ENCODE measurements at regions not wholly inside any gene's neighbourhood (a gene's known extent, or its start where the extent isn't known, plus 50 kb on each side); places are given as distances from the start of the nearest gene placed in this dataset.
"Not testable (repeated sequence)": the region's sequence is repeated elsewhere in the genome, so short reads cannot be mapped to it uniquely, and the experiment has no call there.

DNA sequence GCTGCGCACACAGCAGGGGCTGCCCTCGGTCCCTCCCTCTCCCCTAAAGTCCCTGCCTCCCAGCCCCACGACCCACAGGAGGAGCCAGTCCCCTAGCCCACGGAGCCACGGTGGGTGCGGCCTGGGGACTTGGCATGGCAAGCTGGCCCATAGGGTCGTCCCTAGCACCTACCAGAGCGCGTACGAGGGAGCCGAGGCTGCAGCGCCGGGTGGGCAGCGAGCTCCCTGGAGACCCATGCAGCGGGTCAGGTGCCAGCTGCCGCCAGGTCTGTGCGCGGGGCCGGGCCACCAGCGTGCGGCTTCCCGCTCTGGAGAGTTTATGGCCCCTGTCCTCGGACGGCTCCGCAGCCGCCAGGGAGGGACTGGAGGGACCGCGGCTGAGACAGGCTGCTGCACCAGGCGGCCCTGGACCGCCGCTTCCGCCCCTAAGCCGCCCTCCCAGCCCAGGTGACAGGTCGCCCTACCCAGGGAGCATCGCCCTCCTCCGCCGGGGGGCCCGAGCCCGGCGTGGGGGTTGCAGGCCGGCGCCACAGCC, 273.6 kb downstream of the CCDC74A start:
- TF ChIP-seq POLR2AphosphoS5 (IDR thresholded peaks at IDR 0.05; ENCODE audit: low read depth, low read length): no peak
- no peak for TF ChIP-seq POLR2A (IDR thresholded peaks at IDR 0.05; ENCODE audit: low read depth, low read length)
- TF ChIP-seq TAF1 (IDR thresholded peaks at IDR 0.05; ENCODE audit: borderline replicate concordance, low read depth, low read length): no peak
- DNase-seq (ENCODE audit: insufficient read length) (no peak), FAIRE-seq (no peak)

DNA sequence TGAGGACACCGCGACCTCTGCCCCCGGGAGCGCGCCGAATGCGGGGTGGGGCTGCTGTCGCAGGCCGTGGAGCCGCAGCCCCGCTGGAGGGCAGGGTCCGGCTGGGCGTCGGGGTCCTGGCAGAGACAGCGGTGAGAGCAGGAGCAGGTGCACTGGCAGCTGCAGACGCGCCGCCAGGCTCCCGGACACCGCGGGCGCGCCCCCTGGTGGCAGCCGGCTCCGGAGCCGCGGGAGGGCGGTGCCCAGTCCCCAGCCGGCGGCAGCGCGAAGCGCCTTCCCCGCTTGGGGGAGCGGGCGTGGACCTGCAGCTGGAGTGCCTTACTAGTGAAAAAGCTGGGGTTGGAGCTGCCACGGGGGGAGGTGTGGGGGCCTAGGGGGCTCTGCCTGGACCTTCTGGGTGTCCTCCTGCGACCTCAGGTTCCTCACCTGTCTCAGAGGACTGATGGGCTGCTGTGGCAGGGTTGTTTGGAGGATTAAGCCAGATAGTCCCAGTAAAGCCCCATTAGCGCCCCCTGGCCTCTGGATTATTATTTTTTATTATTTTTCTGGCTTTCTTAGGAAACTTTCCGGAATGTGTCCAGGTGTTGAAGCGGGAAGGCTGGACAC, 274.2 kb downstream of the CCDC74A start:
- FAIRE-seq: peak; percentile 71
- peak; percentile 71 for DNase-seq (ENCODE audit: insufficient read length)

DNA sequence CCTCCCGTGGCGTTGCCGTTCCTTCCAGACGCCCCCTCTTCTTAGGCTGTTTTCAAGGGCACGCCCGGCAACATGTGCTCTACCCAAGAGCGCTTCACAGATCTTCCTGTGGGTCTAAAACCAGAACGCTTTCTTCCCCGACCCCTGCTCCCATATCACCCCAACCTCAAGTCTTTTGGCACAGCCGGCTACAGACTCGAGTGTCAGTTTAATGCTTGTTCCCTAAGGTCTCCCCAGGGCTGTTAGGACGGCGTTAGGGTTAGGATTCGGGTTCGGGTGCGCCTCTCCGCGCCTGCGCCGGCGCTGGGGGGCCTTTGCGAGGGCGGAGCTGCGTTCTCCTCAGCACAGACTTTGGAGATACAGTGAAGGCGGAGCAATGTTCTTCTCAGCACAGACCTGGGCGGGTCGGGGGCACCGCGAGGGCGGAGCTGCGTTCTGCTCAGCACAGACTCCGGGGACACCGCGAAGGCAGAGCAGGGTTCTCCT, 274.7 kb downstream of the CCDC74A start:
- FAIRE-seq; DNase-seq (ENCODE audit: insufficient read length): not testable (repeated sequence)

DNA sequence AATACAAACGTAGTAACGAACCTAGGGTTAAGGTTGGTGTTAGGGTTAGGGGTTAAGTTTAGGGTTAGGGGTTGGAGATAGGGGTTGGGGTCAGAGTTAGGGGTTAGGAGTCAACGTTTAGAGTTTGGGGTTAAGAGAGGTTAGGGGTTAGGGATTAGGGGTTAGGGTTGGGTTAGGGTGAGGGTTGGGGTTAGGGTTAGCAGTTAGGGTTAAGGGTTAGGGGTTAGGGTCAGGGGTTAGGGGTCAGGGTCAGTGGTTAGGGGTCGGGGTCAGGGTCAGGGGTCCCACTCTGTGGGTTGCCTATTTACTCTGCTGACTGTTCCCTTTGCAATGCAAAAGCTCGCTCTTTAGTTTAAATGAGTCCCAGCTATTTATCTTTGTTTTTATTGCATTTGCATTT, 275.5 kb downstream of the CCDC74A start:
- not testable (repeated sequence) for FAIRE-seq; DNase-seq (ENCODE audit: insufficient read length)

DNA sequence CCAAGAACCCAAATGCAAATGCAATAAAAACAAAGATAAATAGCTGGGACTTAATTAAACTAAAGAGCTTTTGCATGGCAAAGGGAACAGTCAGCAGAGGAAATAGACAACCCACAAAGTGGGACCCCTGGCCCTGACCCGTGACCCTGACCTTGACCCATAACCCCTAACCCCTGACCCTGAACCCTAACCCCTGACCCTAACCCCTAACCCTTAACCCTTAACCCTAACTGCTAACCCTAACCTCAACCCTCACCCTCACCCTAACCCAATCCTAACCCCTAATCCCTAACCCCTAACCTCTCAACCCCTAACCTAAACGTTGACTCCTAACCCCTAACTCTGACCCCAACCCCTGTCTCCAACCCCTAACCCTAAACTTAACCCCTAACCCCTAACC, 284.9 kb downstream of the CCDC74A start:
- not testable (repeated sequence) for DNase-seq (ENCODE audit: insufficient read length); FAIRE-seq

DNA sequence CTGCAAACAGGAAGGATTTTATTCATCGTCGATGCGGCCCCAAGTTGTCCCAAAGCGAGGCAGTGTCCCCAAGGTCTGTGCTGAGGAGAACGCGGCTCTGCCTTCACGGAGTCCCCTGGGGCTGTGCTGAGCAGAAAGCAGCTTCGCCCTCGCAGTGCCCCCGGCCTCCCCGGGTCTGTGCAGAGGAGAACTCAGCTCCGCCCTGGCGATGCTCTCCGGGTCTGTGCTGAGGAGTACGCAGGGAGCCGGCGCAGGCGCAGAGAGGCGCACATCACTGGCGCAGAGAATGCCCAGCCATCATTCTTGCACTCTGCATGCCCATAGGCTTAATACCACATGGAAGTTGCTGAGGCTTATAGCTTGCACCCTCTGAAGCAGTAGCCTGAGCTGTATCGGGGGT, 285.7 kb downstream of the CCDC74A start:
- not testable (repeated sequence) for DNase-seq (ENCODE audit: insufficient read length); FAIRE-seq

DNA sequence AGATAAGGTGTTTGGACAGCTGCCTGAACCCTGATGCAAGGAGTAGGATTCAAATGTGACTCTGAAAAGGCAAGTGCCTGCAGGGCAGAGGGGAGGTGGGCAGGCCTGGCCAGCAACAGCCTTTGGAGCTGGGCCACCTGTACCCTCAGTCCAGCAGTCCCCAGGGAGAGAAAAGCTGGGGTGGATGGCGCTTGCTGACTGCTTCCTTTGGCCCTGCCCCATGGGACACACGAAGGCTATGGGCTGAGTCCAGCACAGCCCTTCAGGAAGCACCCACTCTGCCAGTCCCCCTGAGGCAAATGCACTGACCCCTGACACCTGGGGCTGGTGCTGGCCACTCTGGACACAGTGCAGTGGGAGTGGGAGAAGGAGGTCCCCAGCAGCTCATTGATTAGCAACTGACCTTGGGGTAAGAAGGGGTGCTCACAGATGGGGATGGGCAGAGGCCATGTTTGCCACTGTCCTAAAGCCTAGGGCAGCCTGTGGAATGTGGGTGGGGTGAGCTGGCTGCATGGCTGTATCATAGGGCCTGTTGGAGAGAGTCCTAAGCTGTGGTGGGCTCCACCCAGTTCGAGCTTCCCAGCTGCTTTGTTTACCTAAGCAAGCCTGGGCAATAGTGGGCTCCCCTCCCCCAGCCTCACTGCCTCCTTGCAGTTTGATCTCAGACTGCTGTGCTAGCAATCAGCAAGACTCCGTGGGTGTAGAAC, 290.7 kb downstream of the CCDC74A start:
- not testable (repeated sequence) for DNase-seq (ENCODE audit: insufficient read length); FAIRE-seq

DNA sequence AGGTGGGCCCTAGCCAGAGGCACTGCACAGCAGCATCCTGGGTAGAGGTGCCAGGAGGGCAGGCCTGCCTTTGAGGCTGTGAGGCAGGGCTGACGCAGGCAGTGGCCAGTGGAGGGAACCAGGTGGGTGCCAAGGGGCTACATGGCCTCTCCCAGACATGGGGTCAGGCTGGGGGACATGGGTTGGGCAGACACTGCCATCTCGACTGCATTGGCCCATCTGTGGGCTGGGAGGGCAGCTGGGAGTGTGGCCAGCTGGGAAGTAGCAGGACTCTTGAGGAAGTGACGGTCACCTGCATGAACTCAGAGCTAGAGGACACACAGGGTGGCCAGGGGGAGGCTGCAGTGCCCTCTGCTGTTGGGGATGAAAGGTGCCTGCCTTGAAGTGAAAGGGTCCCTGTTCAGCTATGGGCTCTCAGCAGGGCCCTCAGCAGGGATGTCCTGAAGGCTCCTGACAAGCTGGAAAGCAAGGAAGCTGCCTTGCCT, 294.6 kb downstream of the CCDC74A start:
- not testable (repeated sequence) for FAIRE-seq

DNA sequence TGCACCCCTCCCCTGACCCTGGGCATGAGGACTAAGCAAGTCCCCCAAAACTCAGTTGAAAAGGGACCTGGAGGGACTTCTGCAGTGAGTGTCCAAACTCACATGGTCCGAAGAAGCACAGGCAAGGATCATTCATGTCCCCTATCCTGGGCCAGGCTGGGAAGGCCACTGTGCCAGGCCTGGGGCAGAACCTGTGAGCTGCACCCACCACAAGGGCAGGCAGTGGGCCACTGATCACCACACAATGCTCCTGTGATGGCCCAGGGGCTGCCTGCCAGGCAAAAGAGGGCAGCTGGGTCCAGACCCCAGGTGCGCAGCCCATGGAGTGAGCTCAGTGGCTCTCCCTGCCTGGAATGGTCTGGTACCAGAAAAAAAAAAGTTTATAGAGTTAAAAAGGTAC, 295.4 kb downstream of the CCDC74A start:
- DNase-seq (ENCODE audit: insufficient read length); FAIRE-seq: not testable (repeated sequence)

More for the DNA sequence above, 294.6 kb downstream of the CCDC74A start:
- not testable (repeated sequence) for DNase-seq (ENCODE audit: insufficient read length)

DNA sequence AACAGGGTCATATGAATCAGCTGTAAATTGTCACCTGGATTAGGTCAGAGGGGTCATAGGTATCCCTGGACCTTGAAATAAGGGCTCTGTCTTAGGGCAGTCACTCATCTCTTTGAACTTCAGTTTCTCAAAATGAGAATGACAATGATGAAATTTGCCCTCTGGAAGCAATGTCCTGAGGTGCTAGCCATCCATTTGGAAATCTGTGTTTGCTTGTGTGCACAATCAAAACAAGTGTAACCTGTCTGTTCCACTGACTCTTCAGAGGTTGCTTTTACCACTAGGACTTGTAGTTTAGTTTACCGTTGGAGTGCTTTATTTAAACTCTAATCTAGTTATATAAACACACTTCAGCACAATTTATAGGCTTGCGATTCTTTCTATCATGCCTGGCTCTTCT, 297.3 kb downstream of the CCDC74A start:
- DNase-seq (ENCODE audit: insufficient read length); FAIRE-seq: not testable (repeated sequence)

DNA sequence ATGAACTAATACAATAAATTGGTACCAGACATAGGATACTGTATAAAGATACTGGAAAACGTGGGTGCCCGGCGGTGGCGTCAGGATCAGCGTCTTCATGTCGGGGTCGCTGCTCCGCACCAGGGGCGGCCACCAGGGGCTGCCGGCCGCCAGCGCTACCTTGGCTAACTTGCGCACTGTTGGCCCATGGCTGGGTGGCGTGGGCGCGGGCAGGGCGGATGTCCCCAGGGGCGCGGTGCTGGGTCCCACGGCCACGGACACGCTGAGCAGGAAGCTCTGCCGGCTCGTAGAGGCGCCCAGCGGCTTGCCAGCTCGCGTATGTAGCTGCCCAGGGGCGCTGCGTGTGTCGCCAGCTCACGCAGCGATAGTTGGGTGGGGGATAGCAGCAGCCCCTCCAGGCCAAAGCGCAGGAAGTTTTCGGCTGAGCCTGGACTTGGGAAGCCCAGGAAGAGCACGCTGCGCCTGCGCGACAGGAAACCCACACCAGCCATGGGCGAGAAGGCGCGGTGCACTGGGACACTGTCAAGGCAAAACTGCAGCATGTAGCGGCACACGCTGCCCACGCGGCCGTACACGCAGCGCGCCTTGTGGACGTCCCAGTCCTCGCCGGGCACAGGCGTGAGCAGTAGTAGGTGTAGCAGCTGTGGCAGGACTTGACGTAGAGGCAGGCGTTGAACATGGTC, 299.9 kb downstream of the CCDC74A start:
- FAIRE-seq: no peak
- no peak for DNase-seq (ENCODE audit: insufficient read length)
- TF ChIP-seq POLR2A (IDR thresholded peaks at IDR 0.05; ENCODE audit: low read depth, low read length) (no peak), TAF1 (IDR thresholded peaks at IDR 0.05; ENCODE audit: borderline replicate concordance, low read depth, low read length) (no peak)

DNA sequence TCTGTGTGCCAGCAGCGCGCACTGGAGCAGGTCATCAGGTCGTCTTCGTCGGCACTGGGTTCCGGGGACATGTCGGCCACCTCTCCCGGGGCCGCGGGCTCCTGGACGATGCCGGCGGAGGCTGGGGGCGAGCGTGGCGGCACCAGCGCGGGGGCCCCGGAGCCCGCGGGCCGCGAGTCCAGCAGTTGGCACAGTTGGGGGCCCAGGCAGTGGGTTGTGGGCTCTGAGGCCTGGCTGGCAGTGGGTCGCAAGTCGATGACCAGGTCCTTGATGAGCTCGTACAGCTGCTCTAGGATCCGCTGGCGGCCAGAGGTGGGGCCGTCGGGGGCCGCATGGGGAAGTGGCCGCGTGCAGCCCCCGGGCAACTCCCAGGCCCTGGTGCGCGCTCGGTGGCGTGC, 300.5 kb downstream of the CCDC74A start:
- FAIRE-seq (no peak), DNase-seq (ENCODE audit: insufficient read length) (no peak)
- TF ChIP-seq POLR2A (IDR thresholded peaks at IDR 0.05; ENCODE audit: low read depth, low read length) (no peak), POLR2AphosphoS5 (IDR thresholded peaks at IDR 0.05; ENCODE audit: low read depth, low read length) (no peak), TAF1 (IDR thresholded peaks at IDR 0.05; ENCODE audit: borderline replicate concordance, low read depth, low read length) (no peak)

DNA sequence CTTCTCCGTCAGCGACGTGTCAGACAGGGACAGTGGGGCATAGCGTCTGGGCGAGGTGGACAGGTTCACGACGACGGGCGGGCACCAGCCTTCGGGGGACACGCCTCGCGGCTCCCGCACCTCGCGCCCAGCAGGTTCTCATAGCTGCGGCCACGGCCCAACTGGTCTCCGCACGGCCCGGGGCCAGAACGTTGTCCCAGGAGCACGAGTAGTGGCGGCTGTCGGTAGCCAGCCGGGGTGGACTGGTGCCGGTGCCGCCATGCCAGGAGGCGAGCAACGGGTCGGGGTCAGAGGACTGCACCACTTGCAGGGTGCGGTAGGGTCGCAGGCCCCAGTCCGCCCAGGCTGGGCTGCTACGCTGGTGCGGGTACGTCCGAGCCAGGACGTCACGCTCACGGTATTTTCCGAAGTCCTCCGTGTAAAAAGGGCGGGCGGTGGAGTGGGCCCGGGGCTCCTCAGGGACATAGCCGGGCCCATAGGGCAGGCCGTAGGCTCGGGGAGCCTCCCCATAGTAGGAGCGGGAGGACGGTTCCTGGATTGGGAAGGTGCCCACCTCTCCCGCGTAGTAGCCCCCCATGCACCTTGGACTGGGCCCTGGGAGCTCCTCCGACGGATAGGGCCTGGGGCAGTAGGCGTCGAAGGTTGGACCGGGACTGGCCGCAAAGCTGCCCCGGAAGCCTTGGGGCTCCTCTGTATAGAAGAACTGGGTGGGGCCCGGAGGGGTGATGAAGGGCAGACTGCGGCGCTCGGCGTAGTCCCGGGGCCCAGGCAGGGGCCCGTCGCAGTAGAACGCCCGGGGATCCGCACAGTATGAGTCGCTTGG, 301.2 kb downstream of the CCDC74A start:
- FAIRE-seq; DNase-seq (ENCODE audit: insufficient read length): not testable (repeated sequence)

DNA sequence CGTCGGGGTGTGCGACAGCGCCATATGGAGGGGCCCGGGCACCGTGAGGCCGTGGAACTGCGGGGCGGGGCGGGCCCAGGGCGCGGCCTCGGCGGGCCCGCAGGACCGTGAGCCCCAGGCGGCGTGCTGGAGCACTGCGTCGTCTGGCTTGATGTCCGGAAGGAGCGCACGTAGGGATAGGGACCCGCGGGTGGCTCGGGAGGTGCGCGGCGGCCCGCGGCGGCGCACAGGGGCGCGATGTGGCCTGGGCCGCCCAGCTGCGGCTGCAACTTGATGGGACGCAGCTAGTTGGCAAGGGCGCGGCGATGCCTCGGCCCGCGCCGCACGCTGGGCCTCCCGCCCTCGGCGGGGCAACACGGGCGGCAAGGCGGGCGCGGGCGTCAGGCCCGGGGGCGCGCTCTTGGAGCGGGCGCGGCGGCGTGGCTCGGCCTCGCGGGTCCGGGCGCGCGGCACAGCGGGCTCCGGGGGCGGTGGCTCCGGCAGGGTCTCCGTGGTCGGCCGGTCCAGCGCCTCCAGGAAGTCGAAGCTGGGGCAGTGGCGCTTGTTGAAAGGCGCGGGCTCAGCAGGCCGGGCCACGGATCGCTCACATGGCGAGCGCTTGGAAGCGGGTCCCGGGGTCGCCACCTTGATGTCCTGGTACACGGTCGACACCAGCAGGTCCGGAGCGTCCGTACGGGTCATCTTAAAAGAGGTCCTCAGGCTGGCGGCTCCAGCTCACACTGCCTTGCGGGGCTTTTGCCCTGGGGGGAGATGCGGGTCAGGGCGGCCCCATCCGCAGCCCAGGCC, 302.0 kb downstream of the CCDC74A start:
- DNase-seq (ENCODE audit: insufficient read length); FAIRE-seq: not testable (repeated sequence)

DNA sequence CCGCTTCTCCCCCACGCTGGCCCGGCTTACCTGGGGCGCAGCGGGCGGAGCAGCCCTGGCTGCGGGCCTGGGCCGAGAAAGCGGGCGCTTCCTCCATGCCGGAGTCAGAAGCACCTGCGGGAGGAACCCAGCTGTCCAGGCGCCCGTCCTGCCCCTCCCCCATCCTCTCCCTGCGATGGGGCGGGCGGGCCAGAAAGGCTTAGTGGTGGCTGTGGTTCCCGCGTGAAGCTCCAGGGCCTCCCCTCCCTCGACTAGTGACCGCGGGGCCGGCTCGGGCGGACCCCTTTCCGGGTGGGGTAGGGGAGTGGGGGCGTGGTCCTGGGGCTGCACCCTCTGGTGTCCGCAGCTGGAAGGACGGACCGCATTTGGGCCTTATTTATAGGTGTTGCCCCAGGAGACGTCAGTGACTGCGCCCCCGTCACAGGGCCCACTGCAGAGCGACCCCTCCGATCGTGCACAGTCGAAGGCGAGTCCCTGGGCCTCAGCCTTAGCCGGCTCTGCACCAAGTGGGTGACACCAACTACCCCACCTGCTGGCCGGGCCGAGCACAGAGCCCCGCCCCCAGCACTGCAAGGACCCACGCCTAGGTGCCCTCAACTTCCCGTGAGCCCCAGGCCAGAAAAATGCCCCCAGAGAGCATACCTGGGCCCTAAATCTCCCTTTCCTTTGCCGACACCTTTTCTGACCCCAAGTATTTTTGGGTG, 302.7 kb downstream of the CCDC74A start:
- FAIRE-seq; DNase-seq (ENCODE audit: insufficient read length): not testable (repeated sequence)

DNA sequence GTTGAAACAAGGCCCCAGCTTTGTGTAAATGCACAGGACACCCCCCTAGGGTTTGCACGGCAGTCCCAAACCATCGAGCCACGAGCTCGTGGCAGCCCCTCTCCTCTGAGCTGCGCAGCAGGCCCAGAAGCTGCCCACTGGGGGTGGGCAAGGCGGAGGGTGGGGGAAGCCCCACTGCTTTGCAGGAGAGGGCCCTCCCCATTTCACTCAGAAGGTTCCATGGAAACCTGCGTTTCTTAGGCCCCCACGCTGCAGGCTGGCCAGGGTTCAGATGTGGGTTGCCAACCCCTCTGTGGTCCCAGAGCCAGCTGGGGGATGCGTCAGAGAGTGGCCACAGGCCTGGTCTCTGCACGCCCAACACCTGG, 303.2 kb downstream of the CCDC74A start:
- not testable (repeated sequence) for FAIRE-seq; DNase-seq (ENCODE audit: insufficient read length)
